Esophagus muscularis mucosa (tissue), 4 donors: ENCODE measurements at regions not wholly inside any gene's neighbourhood (a gene's known extent, or its start where the extent isn't known, plus 50 kb on each side); places are given as distances from the start of the nearest gene placed in this dataset.

Experiments used
- DNase-seq: peaks from one replicate; pipeline ENCODE4 v3.0.0-alpha.2; 2017; ENCODE audit errors: extremely low spot score
- H3K27ac ChIP-seq, 4 donors: fragments of 200-600 bp; sonication (generic); replicated peaks in 1 of 4; 1 replicate in 3 of 4; 2 replicates in 1 of 4; pipeline ENCODE4 v1.5.1; 2016 to 2019; ENCODE audit warnings: mild to moderate bottlenecking in 1 of 4
- H3K27me3 ChIP-seq, 4 donors: fragments of 200-600 bp; sonication (generic); one replicate each; pipeline versions ENCODE4 v1.5.1 to v1.6.0; 2016 to 2019
- H3K36me3 ChIP-seq, 4 donors: fragments of 200-600 bp; sonication (generic); one replicate each; pipeline ENCODE4 v1.5.1; 2016 to 2019
- H3K4me1 ChIP-seq, 4 donors: fragments of 200-600 bp; sonication (generic); one replicate each; pipeline ENCODE4 v1.5.1; 2016 to 2019
- H3K4me3 ChIP-seq, 4 donors: fragments of 200-600 bp; sonication (generic); 1 replicate in 2 of 4; 2 replicates in 2 of 4; pipeline ENCODE4 v1.5.1; 2016 to 2019; ENCODE audit warnings: mild to moderate bottlenecking in 4 of 4, moderate library complexity in 1 of 4
- H3K9me3 ChIP-seq, 4 donors: fragments of 200-600 bp; sonication (generic); 1 replicate in 3 of 4; 2 replicates in 1 of 4; pipeline ENCODE4 v1.5.1; 2016 to 2019
- EP300 ChIP-seq: sonication (generic); formaldehyde crosslinking; IDR thresholded peaks from one replicate; pipeline ENCODE4 v1.6.1; 2017; ENCODE audit warnings: antibody characterized with exemption
- POLR2A ChIP-seq: fragments of 450-650 bp; IDR thresholded peaks from one replicate; pipeline ENCODE4 v1.6.1; 2017; ENCODE audit warnings: antibody characterized with exemption, moderate library complexity, mild to moderate bottlenecking, low read depth
- POLR2AphosphoS5 ChIP-seq, 2 donors: sonication (generic); formaldehyde crosslinking; IDR thresholded peaks; one replicate each; pipeline ENCODE4 v1.6.1; 2017; ENCODE audit warnings: antibody characterized with exemption in 2 of 2
- WGBS: methylation state at CpG from one replicate; pipeline ENCODE4 v1.1.5; 2018; 5-methylcytosine and 5-hydroxymethylcytosine counted together
- intact Hi-C: fragments of 100-400 bp; cut with DNase I; formaldehyde crosslinking; loops from one replicate; pipeline ENCODE4 v1.15.1; 2023
- TF ChIP-seq, protein P1 (sequence below), 3 experiments: fragments of 200-600 bp in 2 of 3; fragments of 450-650 bp in 1 of 3; sonication (generic) in 2 of 3; IDR thresholded peaks; one replicate each; pipeline ENCODE4 v1.5.1; 2017 to 2019; ENCODE audit warnings: antibody characterized with exemption in 3 of 3, mild to moderate bottlenecking in 2 of 3, moderate library complexity in 1 of 3

GRCh38 chr2:182618672-182619079 is 97.4 kb upstream of the DNAJC10 start:
- Histone ChIP-seq H3K36me3 (no peaks in the 10 kb centered on the region), H3K4me1 (peaks cover 3 to 19% (median 16%) of the 10 kb centered on the region in 4 donors), H3K27me3 (no peaks in the 10 kb centered on the region), H3K27ac (no peak overlapping the region), H3K9me3 (no peaks in the 10 kb centered on the region), H3K4me3 (no peak overlapping the region)
- 53% methylated on average over 6 of the region's 6 CpGs for WGBS
- intact Hi-C loops = no loop called here
- no peak for TF ChIP-seq EP300
- TF ChIP-seq, protein P1, sequence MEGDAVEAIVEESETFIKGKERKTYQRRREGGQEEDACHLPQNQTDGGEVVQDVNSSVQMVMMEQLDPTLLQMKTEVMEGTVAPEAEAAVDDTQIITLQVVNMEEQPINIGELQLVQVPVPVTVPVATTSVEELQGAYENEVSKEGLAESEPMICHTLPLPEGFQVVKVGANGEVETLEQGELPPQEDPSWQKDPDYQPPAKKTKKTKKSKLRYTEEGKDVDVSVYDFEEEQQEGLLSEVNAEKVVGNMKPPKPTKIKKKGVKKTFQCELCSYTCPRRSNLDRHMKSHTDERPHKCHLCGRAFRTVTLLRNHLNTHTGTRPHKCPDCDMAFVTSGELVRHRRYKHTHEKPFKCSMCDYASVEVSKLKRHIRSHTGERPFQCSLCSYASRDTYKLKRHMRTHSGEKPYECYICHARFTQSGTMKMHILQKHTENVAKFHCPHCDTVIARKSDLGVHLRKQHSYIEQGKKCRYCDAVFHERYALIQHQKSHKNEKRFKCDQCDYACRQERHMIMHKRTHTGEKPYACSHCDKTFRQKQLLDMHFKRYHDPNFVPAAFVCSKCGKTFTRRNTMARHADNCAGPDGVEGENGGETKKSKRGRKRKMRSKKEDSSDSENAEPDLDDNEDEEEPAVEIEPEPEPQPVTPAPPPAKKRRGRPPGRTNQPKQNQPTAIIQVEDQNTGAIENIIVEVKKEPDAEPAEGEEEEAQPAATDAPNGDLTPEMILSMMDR (IDR thresholded peaks at IDR 0.05) = no peak
- no peak for TF ChIP-seq POLR2AphosphoS5 (IDR thresholded peaks at IDR 0.05)
- no peak for TF ChIP-seq POLR2A
- no peak for DNase-seq

DNA sequence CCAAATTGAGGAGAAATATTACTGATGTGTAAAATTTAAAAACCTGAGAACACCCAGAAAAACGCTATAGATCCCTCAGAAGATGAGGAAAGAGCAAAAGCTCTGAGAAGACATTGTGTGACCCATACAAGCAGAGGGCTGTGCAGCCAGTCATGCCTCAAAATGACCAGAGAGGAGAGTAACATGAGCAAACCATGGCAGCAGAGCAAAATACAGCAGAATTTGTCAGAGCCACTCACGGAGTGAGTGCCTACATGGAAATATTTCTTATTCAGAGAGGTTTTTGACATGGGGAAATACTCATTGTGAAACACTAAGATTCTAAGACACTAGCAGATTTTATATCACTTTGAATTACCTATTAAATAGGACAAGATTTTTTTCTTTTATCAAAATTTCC is 96.8 kb upstream of the DNAJC10 start:
- WGBS = 92% methylated on average over 2 of the region's 2 CpGs
- no peak for DNase-seq
- Histone ChIP-seq H3K27me3 (no peaks in the 10 kb centered on the region), H3K36me3 (no peaks in the 10 kb centered on the region), H3K4me3 (no peak overlapping the region), H3K4me1 (peaks cover 3 to 19% (median 16%) of the 10 kb centered on the region in 4 donors), H3K27ac (no peak overlapping the region), H3K9me3 (no peaks in the 10 kb centered on the region)
- TF ChIP-seq, protein P1 (IDR thresholded peaks at IDR 0.05) = no peak
- no peak for TF ChIP-seq POLR2A
- no peak for TF ChIP-seq POLR2AphosphoS5 (IDR thresholded peaks at IDR 0.05)
- TF ChIP-seq EP300 = no peak
- intact Hi-C loops = no loop called here

GRCh38 chr2:182621191-182621590 is 94.9 kb upstream of the DNAJC10 start:
- 78% methylated on average over 1 of the region's 1 CpG for WGBS
- peaks cover 3 to 19% (median 16%) of the 10 kb centered on the region in 4 donors for H3K4me1 ChIP-seq
- H3K4me3 ChIP-seq = no peak overlapping the region
- no peaks in the 10 kb centered on the region for H3K36me3 ChIP-seq
- H3K9me3 ChIP-seq = no peaks in the 10 kb centered on the region
- H3K27ac ChIP-seq = no peak overlapping the region
- DNase-seq = no peak
- intact Hi-C loops = no loop called here
- H3K27me3 ChIP-seq = no peaks in the 10 kb centered on the region
- TF ChIP-seq, protein P1 (IDR thresholded peaks at IDR 0.05) = no peak
- TF ChIP-seq POLR2A (no peak), POLR2AphosphoS5 (IDR thresholded peaks at IDR 0.05) (no peak), EP300 (no peak)

GRCh38 chr2:182621810-182622209 is 94.2 kb upstream of the DNAJC10 start:
- no peaks in the 10 kb centered on the region for H3K27me3 ChIP-seq
- DNase-seq = no peak
- H3K9me3 ChIP-seq = no peaks in the 10 kb centered on the region
- intact Hi-C loops = no loop called here
- TF ChIP-seq EP300 = no peak
- no peak for TF ChIP-seq POLR2A
- TF ChIP-seq, protein P1 (IDR thresholded peaks at IDR 0.05) = no peak
- no peak for TF ChIP-seq POLR2AphosphoS5 (IDR thresholded peaks at IDR 0.05)
- H3K36me3 ChIP-seq = no peaks in the 10 kb centered on the region
- H3K4me3 ChIP-seq = no peak overlapping the region
- no peak overlapping the region for H3K27ac ChIP-seq
- peaks cover 3 to 19% (median 16%) of the 10 kb centered on the region in 4 donors for H3K4me1 ChIP-seq

DNA sequence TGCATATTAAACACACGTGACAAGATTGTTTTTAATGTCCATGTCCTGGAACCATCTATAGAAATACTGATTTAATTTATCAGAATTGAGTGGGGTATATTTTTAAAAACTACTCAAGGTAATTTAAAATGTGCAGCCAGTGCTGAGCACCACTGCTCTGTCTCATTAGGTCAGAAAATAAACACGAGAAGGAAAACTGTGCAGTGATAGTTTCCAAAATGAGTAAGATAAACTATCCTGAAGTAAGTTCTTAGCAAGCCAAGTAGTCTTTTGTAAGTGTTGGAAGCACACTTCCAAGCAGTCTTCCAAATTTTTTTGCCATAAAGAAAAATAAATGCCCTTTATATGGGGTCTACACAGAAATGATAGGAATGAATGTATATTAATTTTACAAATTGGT is 93.8 kb upstream of the DNAJC10 start:
- Histone ChIP-seq H3K27ac (no peak overlapping the region), H3K36me3 (no peaks in the 10 kb centered on the region), H3K4me1 (peaks cover 3 to 19% (median 16%) of the 10 kb centered on the region in 4 donors), H3K9me3 (no peaks in the 10 kb centered on the region), H3K4me3 (no peak overlapping the region), H3K27me3 (no peaks in the 10 kb centered on the region)
- intact Hi-C loops = no loop called here
- TF ChIP-seq POLR2A = no peak
- TF ChIP-seq, protein P1 (IDR thresholded peaks at IDR 0.05) = no peak
- TF ChIP-seq POLR2AphosphoS5 (IDR thresholded peaks at IDR 0.05) = no peak
- TF ChIP-seq EP300 = no peak
- DNase-seq = no peak
- WGBS = 40% methylated on average over 2 of the region's 2 CpGs
